ENCODE measurements at regions not wholly inside any gene's neighbourhood (a gene's known extent, or its start where the extent isn't known, plus 50 kb on each side); places are given as distances from the start of the nearest gene placed in this dataset.

DNA sequence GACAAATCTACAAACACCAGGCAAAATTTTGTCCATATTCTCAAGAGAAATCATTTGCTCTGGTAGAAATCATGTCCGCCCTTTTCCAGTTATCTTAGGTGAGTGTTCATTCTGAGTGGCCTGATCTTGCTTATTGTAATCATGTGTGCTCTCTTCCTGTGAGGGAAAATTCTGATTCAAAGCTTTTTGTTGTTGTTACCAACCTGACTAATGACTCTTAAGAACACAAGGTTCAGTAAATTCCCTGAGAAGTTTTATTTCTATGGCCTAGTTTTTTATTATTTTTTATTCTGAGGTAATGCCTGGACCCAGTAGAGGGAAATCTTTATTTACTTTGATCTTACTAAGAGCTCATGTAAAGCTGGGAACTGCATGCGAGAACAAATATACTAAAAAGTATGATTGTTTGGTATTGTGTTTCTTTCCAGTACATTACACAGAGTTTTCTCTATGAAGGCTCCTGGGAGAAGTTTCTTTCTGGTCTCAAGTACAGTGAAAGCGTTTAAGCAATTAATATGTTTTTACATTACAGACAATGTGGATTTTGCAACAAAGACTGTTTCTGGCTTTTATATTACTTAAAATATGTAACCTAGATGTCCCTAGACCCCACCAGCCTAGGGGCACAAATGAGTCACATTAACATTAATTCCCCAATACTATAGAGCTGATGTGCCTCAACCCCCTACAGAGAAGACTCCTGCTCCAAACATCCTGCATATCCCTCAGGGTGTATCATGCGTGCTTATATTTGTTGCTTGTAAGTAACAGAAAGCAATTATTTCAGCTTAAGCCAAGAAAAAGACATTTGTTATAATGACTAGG is 138.1 kb downstream of the TMEM167A start:
- TF ChIP-seq CTCF (IDR thresholded peaks at IDR 0.05): no peak
- no peak for TF ChIP-seq POLR2A (IDR thresholded peaks at IDR 0.05)
